OCI-LY7 (cell line): ENCODE measurements at regions not wholly inside any gene's neighbourhood (a gene's known extent, or its start where the extent isn't known, plus 50 kb on each side); places are given as distances from the start of the nearest gene placed in this dataset.

ENCODE experiments used
- BruUV-seq: library from RNA; stranded (reverse); fragments of 400-500 nt; replicated peaks from 2 replicates; lab custom pipeline; 2021; lab: Mats Ljungman, UMichigan
- CTCF ChIA-PET: fragments of 300-600 bp; sonication (Branson Sonifier 250); formaldehyde crosslinking; loops from one replicate; lab custom pipeline; 2022; ENCODE audit warnings: antibody characterized with exemption; ENCODE audit not compliant: unreplicated experiment; lab: Charles Lee
- POLR2A ChIA-PET: fragments of 300-600 bp; sonication (Branson Sonifier 250); formaldehyde crosslinking; loops from one replicate; lab custom pipeline; 2022; ENCODE audit warnings: antibody characterized with exemption; lab: Charles Lee
- DNase-seq: peaks from one replicate; pipeline ENCODE4 v3.0.0-alpha.2; 2015; ENCODE audit warnings: low spot score
- H2AFZ ChIP-seq: fragments of 200-600 bp; sonication (generic), shearing (Covaris generic); 2 replicates; pipeline ENCODE4 v1.6.1; 2014; ENCODE audit warnings: mild to moderate bottlenecking, antibody characterized with exemption, low read length, moderate library complexity
- H3K27ac ChIP-seq: fragments of 200-600 bp; sonication (generic); 2 replicates; pipeline ENCODE4 v1.5.1; 2014; ENCODE audit warnings: mixed run types, low read depth, mild to moderate bottlenecking, moderate library complexity, low read length, inconsistent platforms; ENCODE audit not compliant: poor library complexity, severe bottlenecking
- H3K36me3 ChIP-seq: fragments of 200-600 bp; sonication (generic); 2 replicates; pipeline ENCODE4 v1.6.1; 2014; ENCODE audit warnings: mild to moderate bottlenecking, antibody characterized with exemption, low read length, moderate library complexity, mixed read lengths; ENCODE audit not compliant: insufficient read depth
- H3K4me1 ChIP-seq: fragments of 200-600 bp; sonication (generic); 2 replicates; pipeline ENCODE4 v1.5.1; 2014; ENCODE audit warnings: mild to moderate bottlenecking, low read length; ENCODE audit not compliant: insufficient read depth, poor library complexity, severe bottlenecking
- H3K4me2 ChIP-seq: fragments of 200-600 bp; sonication (generic); 2 replicates; pipeline ENCODE4 v1.6.1; 2014; ENCODE audit warnings: mild to moderate bottlenecking, low read length
- H3K4me3 ChIP-seq: fragments of 200-600 bp; sonication (generic); 2 replicates; pipeline ENCODE4 v1.5.1; 2014; ENCODE audit warnings: mild to moderate bottlenecking, low read depth, low read length; ENCODE audit not compliant: poor library complexity, severe bottlenecking
- H3K79me2 ChIP-seq: fragments of 200-600 bp; sonication (generic); 2 replicates; pipeline ENCODE4 v1.6.1; 2016; ENCODE audit warnings: low read depth, mild to moderate bottlenecking, low read length, moderate library complexity, mixed read lengths; ENCODE audit not compliant: insufficient read depth
- H3K9me2 ChIP-seq: fragments of 200-600 bp; sonication (generic); 2 replicates; pipeline ENCODE4 v1.6.1; 2016; ENCODE audit warnings: mild to moderate bottlenecking, low read length, mixed read lengths; ENCODE audit not compliant: insufficient read depth
- H3K9me3 ChIP-seq: fragments of 200-600 bp; sonication (generic); 2 replicates; pipeline ENCODE4 v1.6.1; 2014; ENCODE audit warnings: mild to moderate bottlenecking, mixed run types, low read length, mixed read lengths
- H4K20me1 ChIP-seq: fragments of 200-600 bp; sonication (generic); 2 replicates; pipeline ENCODE4 v1.6.1; 2014; ENCODE audit warnings: mild to moderate bottlenecking, antibody characterized with exemption, low read length, moderate library complexity, mixed read lengths; ENCODE audit not compliant: insufficient read depth
- CTCF ChIP-seq: fragments of 200-600 bp; sonication (generic); conservative IDR thresholded peaks from 2 replicates; pipeline ENCODE4 v1.5.1; 2014; ENCODE audit warnings: mild to moderate bottlenecking, antibody characterized with exemption, low read length, moderate library complexity, mixed read lengths
- EZH2phosphoT487 ChIP-seq: fragments of 200-600 bp; sonication (generic); IDR thresholded peaks from 2 replicates; pipeline ENCODE4 v1.6.1; 2018; ENCODE audit warnings: low read depth, borderline replicate concordance, mild to moderate bottlenecking, mixed run types, antibody characterized with exemption, low read length, moderate library complexity, mixed read lengths
- intact Hi-C: fragments of 100-400 bp; cut with micrococcal nuclease; formaldehyde crosslinking; loops from one replicate; pipeline ENCODE4 v1.10.0; 2022; ENCODE audit not compliant: unreplicated experiment

DNA sequence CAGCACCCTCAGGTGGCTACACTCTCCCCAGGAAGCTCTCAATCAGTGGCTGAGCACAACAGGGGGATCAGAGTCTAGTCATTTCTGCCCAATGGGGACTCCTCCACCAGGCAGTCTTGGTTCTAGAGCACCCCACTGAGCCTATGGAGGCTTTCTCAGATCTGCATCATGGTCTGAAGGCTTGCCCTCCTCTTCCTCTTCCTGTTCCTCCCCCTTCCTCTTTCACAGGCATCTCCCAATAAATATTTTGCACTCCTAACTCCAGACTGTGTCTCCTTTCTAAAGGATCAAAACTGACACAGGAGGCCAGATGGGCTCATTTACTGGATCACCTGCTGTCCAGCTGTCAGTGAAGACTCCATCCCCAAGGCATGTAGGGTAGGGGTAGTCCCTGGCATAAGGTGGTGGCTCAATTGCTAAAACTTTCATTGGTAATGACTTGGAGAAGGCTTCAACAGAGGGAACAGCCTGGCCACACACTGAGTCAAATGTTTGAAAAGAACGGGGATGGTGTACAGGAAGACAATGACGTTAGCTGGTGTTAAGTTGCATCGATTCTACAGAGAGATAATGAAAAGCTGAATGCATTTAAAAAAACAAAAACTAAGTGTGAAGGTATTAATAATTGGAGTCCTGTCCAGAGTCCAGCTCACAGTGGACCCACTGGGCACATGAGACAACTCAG is 84.2 kb upstream of the SLC2A1 start:
- Histone ChIP-seq H3K4me1 (no peaks in the 10 kb centered on the region), H3K36me3 (no peaks in the 10 kb centered on the region), H3K4me3 (no peak overlapping the region), H3K4me2 (no peak overlapping the region), H2AFZ (no peak overlapping the region), H4K20me1 (no peaks in the 10 kb centered on the region), H3K27ac (no peak overlapping the region), H3K9me3 (no peaks in the 10 kb centered on the region), H3K79me2 (no peaks in the 10 kb centered on the region), H3K9me2 (no peaks in the 10 kb centered on the region)
- ChIA-PET POLR2A (no interaction called here), CTCF (no interaction called here)
- TF ChIP-seq EZH2phosphoT487 = no peak
- TF ChIP-seq CTCF = no peak
- intact Hi-C loops = no loop called here
- BruUV-seq = no TSS peak
- no peak for DNase-seq

GRCh38 chr1:43042127-43042526 is 83.5 kb upstream of the SLC2A1 start:
- TF ChIP-seq CTCF = no peak
- TF ChIP-seq EZH2phosphoT487 = no peak
- DNase-seq = no peak

GRCh38 chr1:43041591-43041990 is 82.9 kb upstream of the SLC2A1 start:
- intact Hi-C loops = no loop called here
- Histone ChIP-seq H3K79me2 (no peaks in the 10 kb centered on the region), H3K9me2 (no peaks in the 10 kb centered on the region), H3K4me2 (no peak overlapping the region), H2AFZ (no peak overlapping the region), H3K27ac (no peak overlapping the region), H3K4me3 (no peak overlapping the region), H3K4me1 (no peaks in the 10 kb centered on the region), H4K20me1 (no peaks in the 10 kb centered on the region), H3K9me3 (no peaks in the 10 kb centered on the region), H3K36me3 (no peaks in the 10 kb centered on the region)
- DNase-seq = no peak
- BruUV-seq = no TSS peak
- ChIA-PET POLR2A (no interaction called here), CTCF (no interaction called here)
- TF ChIP-seq CTCF = no peak
- TF ChIP-seq EZH2phosphoT487 = no peak

More at GRCh38 chr1:43042127-43042526, 83.5 kb upstream of the SLC2A1 start:
- ChIA-PET CTCF (no interaction called here), POLR2A (interaction anchor here (0.5 kb wide), 1 partner anchor 1583 kb away, joined by 3 read pairs; no protein-coding TSS in a partner anchor)
- H3K4me1 ChIP-seq = no peaks in the 10 kb centered on the region
- H3K36me3 ChIP-seq = no peaks in the 10 kb centered on the region
- no peak overlapping the region for H3K4me2 ChIP-seq
- H4K20me1 ChIP-seq = no peaks in the 10 kb centered on the region
- intact Hi-C loops = no loop called here
- no TSS peak for BruUV-seq
- H2AFZ ChIP-seq = no peak overlapping the region
- no peaks in the 10 kb centered on the region for H3K9me3 ChIP-seq
- H3K79me2 ChIP-seq = no peaks in the 10 kb centered on the region
- no peak overlapping the region for H3K4me3 ChIP-seq
- H3K9me2 ChIP-seq = no peaks in the 10 kb centered on the region
- H3K27ac ChIP-seq = no peak overlapping the region
